WTC11 (cell line): ENCODE measurements at regions not wholly inside any gene's neighbourhood (a gene's known extent, or its start where the extent isn't known, plus 50 kb on each side); places are given as distances from the start of the nearest gene placed in this dataset.

ENCODE experiments used
- ATAC-seq: fragments of 200-7000 bp; cut with Tn5 transposase; 2 replicates; pipeline ENCODE4 v1.10.0; 2021; ENCODE audit warnings: mild to moderate bottlenecking, moderate library complexity
- CTCF ChIA-PET: fragments of 300-600 bp; sonication (Branson Sonifier 250); formaldehyde crosslinking; loops from one replicate; lab custom pipeline; 2021; ENCODE audit warnings: antibody characterized with exemption; lab: Charles Lee
- POLR2A ChIA-PET: fragments of 350-600 bp; sonication (Branson Sonifier 250); formaldehyde crosslinking; loops from one replicate; lab custom pipeline; 2021; ENCODE audit warnings: antibody characterized with exemption; lab: Charles Lee
- DNase-seq: peaks from one replicate; pipeline ENCODE4 v3.0.0; 2021; ENCODE audit warnings: low spot score
- H3K27ac Mint-ChIP-seq: 2 replicates; pipeline ENCODE4 v1.8.0; 2021; ENCODE audit warnings: mixed read lengths
- H3K27me3 Mint-ChIP-seq: 2 replicates; pipeline ENCODE4 v1.8.0; 2021; ENCODE audit warnings: low read depth, mild to moderate bottlenecking, moderate library complexity, mixed read lengths
- H3K36me3 Mint-ChIP-seq: 2 replicates; pipeline ENCODE4 v1.8.0; 2021; ENCODE audit warnings: mixed read lengths
- H3K4me1 Mint-ChIP-seq: 2 replicates; pipeline ENCODE4 v1.8.0; 2022; ENCODE audit warnings: mixed read lengths
- H3K4me3 Mint-ChIP-seq: 2 replicates; pipeline ENCODE4 v1.8.0; 2021; ENCODE audit warnings: mild to moderate bottlenecking, moderate library complexity, mixed read lengths
- H3K9me3 Mint-ChIP-seq: 2 replicates; pipeline ENCODE4 v1.8.0; 2021; ENCODE audit warnings: mixed read lengths
- AFF4 ChIP-seq: sonication (generic); formaldehyde crosslinking; IDR thresholded peaks from 2 replicates; pipeline ENCODE4 v1.8.1; 2023; ENCODE audit warnings: mild to moderate bottlenecking, missing genetic modification reagents, borderline replicate concordance
- ATF2 ChIP-seq: sonication (generic); formaldehyde crosslinking; IDR thresholded peaks from 2 replicates; pipeline ENCODE4 v1.8.1; 2022; ENCODE audit warnings: low read depth, missing genetic modification reagents, borderline replicate concordance
- CREM ChIP-seq: sonication (generic); formaldehyde crosslinking; IDR thresholded peaks from 2 replicates; pipeline ENCODE4 v1.8.1; 2022; ENCODE audit warnings: mild to moderate bottlenecking, missing genetic modification reagents, moderate library complexity
- ELF4 ChIP-seq: sonication (generic); formaldehyde crosslinking; IDR thresholded peaks from 2 replicates; pipeline ENCODE4 v1.8.1; 2022; ENCODE audit warnings: low read depth, mild to moderate bottlenecking, moderate library complexity, missing genetic modification reagents
- ETV6 ChIP-seq: sonication (generic); formaldehyde crosslinking; IDR thresholded peaks from 2 replicates; pipeline ENCODE4 v1.8.1; 2022; ENCODE audit warnings: mild to moderate bottlenecking, missing genetic modification reagents
- GABPB1 ChIP-seq: sonication (generic); formaldehyde crosslinking; IDR thresholded peaks from 2 replicates; pipeline ENCODE4 v1.8.1; 2023; ENCODE audit warnings: mild to moderate bottlenecking, missing genetic modification reagents
- HMGA2 ChIP-seq: fragments of 250-450 bp; sonication (Bioruptor Pico); IDR thresholded peaks from 2 replicates; pipeline ENCODE4 v1.4.0; 2021; ENCODE audit warnings: mild to moderate bottlenecking, moderate library complexity
- NR3C1 ChIP-seq: sonication (generic); formaldehyde crosslinking; conservative IDR thresholded peaks from 2 replicates; pipeline ENCODE4 v1.8.1; 2023; ENCODE audit warnings: low read depth, mild to moderate bottlenecking, missing genetic modification reagents
- OVOL2 ChIP-seq: fragments of 250-450 bp; sonication (Bioruptor Pico); IDR thresholded peaks from 2 replicates; pipeline ENCODE4 v1.9.0; 2021; ENCODE audit warnings: mild to moderate bottlenecking, borderline replicate concordance
- SOX15 ChIP-seq: fragments of 250-450 bp; sonication (Bioruptor Pico); IDR thresholded peaks from 2 replicates; pipeline ENCODE4 v1.9.0; 2021; ENCODE audit warnings: mild to moderate bottlenecking
- TCF7 ChIP-seq: sonication (generic); formaldehyde crosslinking; IDR thresholded peaks from 2 replicates; pipeline ENCODE4 v1.8.0; 2022; ENCODE audit warnings: mild to moderate bottlenecking, low read depth, missing genetic modification reagents, moderate library complexity
- ZNF121 ChIP-seq: sonication (generic); formaldehyde crosslinking; IDR thresholded peaks from 2 replicates; pipeline ENCODE4 v1.8.0; 2023; ENCODE audit warnings: missing genetic modification reagents
- ZNF232 ChIP-seq: sonication (generic); formaldehyde crosslinking; IDR thresholded peaks from 2 replicates; pipeline ENCODE4 v1.8.0; 2022; ENCODE audit warnings: mild to moderate bottlenecking, missing genetic modification reagents
- ZNF423 ChIP-seq: fragments of 250-450 bp; sonication (Bioruptor Pico); IDR thresholded peaks from 2 replicates; pipeline ENCODE4 v2.1.2; 2022; ENCODE audit warnings: mild to moderate bottlenecking, moderate library complexity
- ZNF671 ChIP-seq: fragments of 250-450 bp; sonication (Bioruptor Pico); IDR thresholded peaks from 2 replicates; pipeline ENCODE4 v1.8.0; 2021; ENCODE audit warnings: mild to moderate bottlenecking
- TF ChIP-seq, protein P1 (sequence below): sonication (generic); formaldehyde crosslinking; IDR thresholded peaks from 2 replicates; pipeline ENCODE4 v1.8.0; 2022; ENCODE audit warnings: mild to moderate bottlenecking, missing genetic modification reagents
- TF ChIP-seq, protein P2 (sequence below): sonication (generic); formaldehyde crosslinking; conservative IDR thresholded peaks from 2 replicates; pipeline ENCODE4 v1.8.1; 2023; ENCODE audit warnings: mild to moderate bottlenecking, low read depth, missing genetic modification reagents, moderate library complexity
- TF ChIP-seq, protein P3 (sequence below): sonication (generic); formaldehyde crosslinking; IDR thresholded peaks from 2 replicates; pipeline ENCODE4 v1.8.1; 2023; ENCODE audit warnings: mild to moderate bottlenecking, missing genetic modification reagents, moderate library complexity

- no peaks in the 10 kb centered on the region for H3K36me3 Mint-ChIP-seq
- ChIA-PET CTCF (interaction anchor here (0.5 to 3.0 kb wide), 6 partner anchors 11 to 321 kb away, joined by 3 to 13 read pairs (median 4); partner anchors contain the start of gene SLC7A14), POLR2A (no interaction called here)
- peaks cover 11% of the 10 kb centered on the region for H3K9me3 Mint-ChIP-seq
- no peak overlapping the region for H3K27ac Mint-ChIP-seq
- H3K4me1 Mint-ChIP-seq, result peaks cover 17% of the 10 kb centered on the region
- H3K27me3 Mint-ChIP-seq, result no peaks in the 10 kb centered on the region
- DNase-seq (no peak), ATAC-seq (peak; percentile 61)
- no peak overlapping the region for H3K4me3 Mint-ChIP-seq
- peak; percentile 77 for TF ChIP-seq ZNF121
- TF ChIP-seq ETV6 (CRISPR knock-in tag), result no peak
- no peak for TF ChIP-seq ZNF232 (CRISPR knock-in tag)
- TF ChIP-seq HMGA2 (CRISPR knock-in tag), result no peak
Measured at GRCh38 chr3:170734043-170734734, 135.8 kb downstream of the RPL22L1 start.

DNA sequence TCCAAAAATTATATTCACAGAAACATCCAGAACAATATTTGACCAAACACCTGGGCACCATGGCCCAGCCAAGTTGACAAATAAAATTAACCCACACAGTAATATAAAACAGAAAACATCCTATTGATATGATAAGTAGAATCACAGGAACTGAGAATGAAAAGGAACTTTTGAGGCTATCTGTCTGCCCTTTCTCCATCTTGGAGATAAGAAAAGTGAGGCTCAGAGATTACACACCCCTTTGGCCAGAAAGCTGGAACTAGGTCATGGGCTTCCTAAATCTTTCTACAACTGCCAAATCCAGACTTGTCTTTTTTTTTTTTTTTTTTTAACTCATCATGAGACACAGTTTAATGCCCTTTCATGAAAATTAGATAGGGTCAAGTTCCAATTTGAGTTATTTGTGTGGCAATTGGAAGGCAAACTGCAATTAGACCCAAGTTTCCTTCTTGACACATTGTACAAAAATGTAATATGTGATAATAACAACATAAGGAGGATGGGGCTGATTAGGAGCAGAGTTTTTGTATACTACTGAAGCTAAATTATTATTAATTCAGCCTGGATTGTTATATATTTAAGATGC, 137.2 kb downstream of the RPL22L1 start:
- H3K9me3 Mint-ChIP-seq, result peaks cover 8% of the 10 kb centered on the region
- H3K27me3 Mint-ChIP-seq, result no peaks in the 10 kb centered on the region
- DNase-seq, result no peak
- POLR2A ChIA-PET, result no interaction called here
- H3K36me3 Mint-ChIP-seq, result no peaks in the 10 kb centered on the region
- no peak for ATAC-seq
- H3K4me3 Mint-ChIP-seq, result no peak overlapping the region
- TF ChIP-seq GABPB1, result no peak
- TF ChIP-seq, all 79 proteins: peak for 0
- Mint-ChIP-seq H3K4me1 (peaks cover 17% of the 10 kb centered on the region), H3K27ac (no peak overlapping the region)
- CTCF ChIA-PET, result no interaction called here

DNA sequence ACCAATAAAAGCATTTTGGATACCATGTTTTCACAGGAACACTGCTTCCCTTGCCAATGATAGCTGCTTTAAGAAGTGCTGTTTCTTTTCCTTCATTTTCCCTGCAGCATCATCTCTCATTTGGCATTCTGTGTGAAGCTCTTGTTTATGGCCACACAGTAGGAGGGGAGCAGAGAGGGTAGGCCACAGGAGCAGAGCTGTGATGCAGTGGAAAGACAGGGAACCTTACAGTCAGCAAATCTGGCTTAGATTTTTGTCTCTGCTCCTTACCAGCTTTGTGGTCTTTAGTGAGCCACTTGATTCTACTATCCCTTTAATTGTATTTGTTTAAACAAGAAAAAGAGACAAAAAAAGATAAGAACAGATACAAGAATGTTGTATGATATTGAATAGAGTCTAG, 138.7 kb downstream of the RPL22L1 start:
- Mint-ChIP-seq H3K4me3 (no peak overlapping the region), H3K27me3 (no peaks in the 10 kb centered on the region), H3K9me3 (no peaks in the 10 kb centered on the region), H3K36me3 (no peaks in the 10 kb centered on the region), H3K27ac (no peak overlapping the region), H3K4me1 (peaks cover 17% of the 10 kb centered on the region)
- TF ChIP-seq, protein P1, sequence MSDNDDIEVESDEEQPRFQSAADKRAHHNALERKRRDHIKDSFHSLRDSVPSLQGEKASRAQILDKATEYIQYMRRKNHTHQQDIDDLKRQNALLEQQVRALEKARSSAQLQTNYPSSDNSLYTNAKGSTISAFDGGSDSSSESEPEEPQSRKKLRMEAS, result no peak
- no peak for TF ChIP-seq ATF2 (CRISPR knock-in tag)
- TF ChIP-seq ZNF232 (CRISPR knock-in tag), result no peak
- TF ChIP-seq, protein P2, sequence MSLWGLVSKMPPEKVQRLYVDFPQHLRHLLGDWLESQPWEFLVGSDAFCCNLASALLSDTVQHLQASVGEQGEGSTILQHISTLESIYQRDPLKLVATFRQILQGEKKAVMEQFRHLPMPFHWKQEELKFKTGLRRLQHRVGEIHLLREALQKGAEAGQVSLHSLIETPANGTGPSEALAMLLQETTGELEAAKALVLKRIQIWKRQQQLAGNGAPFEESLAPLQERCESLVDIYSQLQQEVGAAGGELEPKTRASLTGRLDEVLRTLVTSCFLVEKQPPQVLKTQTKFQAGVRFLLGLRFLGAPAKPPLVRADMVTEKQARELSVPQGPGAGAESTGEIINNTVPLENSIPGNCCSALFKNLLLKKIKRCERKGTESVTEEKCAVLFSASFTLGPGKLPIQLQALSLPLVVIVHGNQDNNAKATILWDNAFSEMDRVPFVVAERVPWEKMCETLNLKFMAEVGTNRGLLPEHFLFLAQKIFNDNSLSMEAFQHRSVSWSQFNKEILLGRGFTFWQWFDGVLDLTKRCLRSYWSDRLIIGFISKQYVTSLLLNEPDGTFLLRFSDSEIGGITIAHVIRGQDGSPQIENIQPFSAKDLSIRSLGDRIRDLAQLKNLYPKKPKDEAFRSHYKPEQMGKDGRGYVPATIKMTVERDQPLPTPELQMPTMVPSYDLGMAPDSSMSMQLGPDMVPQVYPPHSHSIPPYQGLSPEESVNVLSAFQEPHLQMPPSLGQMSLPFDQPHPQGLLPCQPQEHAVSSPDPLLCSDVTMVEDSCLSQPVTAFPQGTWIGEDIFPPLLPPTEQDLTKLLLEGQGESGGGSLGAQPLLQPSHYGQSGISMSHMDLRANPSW (CRISPR knock-in tag), result no peak
- TF ChIP-seq, protein P3, sequence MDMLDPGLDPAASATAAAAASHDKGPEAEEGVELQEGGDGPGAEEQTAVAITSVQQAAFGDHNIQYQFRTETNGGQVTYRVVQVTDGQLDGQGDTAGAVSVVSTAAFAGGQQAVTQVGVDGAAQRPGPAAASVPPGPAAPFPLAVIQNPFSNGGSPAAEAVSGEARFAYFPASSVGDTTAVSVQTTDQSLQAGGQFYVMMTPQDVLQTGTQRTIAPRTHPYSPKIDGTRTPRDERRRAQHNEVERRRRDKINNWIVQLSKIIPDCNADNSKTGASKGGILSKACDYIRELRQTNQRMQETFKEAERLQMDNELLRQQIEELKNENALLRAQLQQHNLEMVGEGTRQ (CRISPR knock-in tag), result no peak
- TF ChIP-seq SOX15 (CRISPR knock-in tag), result no peak
- no peak for TF ChIP-seq ZNF121
- TF ChIP-seq ELF4 (CRISPR knock-in tag), result no peak
- no peak for TF ChIP-seq AFF4 (CRISPR knock-in tag)
- no peak for TF ChIP-seq ZNF423 (CRISPR knock-in tag)
- TF ChIP-seq ZNF671 (CRISPR knock-in tag), result no peak
- no peak for TF ChIP-seq TCF7 (CRISPR knock-in tag)
- no peak for TF ChIP-seq NR3C1 (CRISPR knock-in tag)
- TF ChIP-seq OVOL2 (CRISPR knock-in tag), result no peak
- TF ChIP-seq CREM (CRISPR knock-in tag), result no peak
- ChIA-PET POLR2A (interaction anchor here (0.6 kb wide), 1 partner anchor 106 kb away, joined by 5 read pairs; no protein-coding TSS in a partner anchor), CTCF (interaction anchor here (0.6 to 1.9 kb wide), 4 partner anchors 19 to 318 kb away, joined by 3 to 6 read pairs (median 4); no protein-coding TSS in a partner anchor)
- ATAC-seq (no peak), DNase-seq (no peak)
